HepG2 (cell line): ENCODE measurements at regions not wholly inside any gene's neighbourhood (a gene's known extent, or its start where the extent isn't known, plus 50 kb on each side); places are given as distances from the start of the nearest gene placed in this dataset.

Experiments used
- ATAC-seq: fragments of 200-7000 bp; cut with Tn5 transposase; 3 replicates; pipeline ENCODE4 v1.9.1; 2020; ENCODE audit warnings: mild to moderate bottlenecking, moderate library complexity
- BruUV-seq: library from RNA; stranded (reverse); fragments of 400-500 nt; replicated peaks from 2 replicates; lab custom pipeline; 2021; lab: Mats Ljungman, UMichigan
- CTCF ChIA-PET: fragments of 300-600 bp; formaldehyde crosslinking; extraction: SDS; loops from one replicate; lab custom pipeline; 2021; ENCODE audit warnings: low total read pairs, inconsistent platforms, low intra/inter-chr PET ratio; lab: Yijun Ruan, JAX
- POLR2A ChIA-PET: fragments of 350-600 bp; sonication (Branson Sonifier 250); formaldehyde crosslinking; loops from one replicate; lab custom pipeline; 2020; ENCODE audit warnings: antibody characterized with exemption, inconsistent platforms; lab: Yijun Ruan, JAX
- DNase-seq: peaks from one replicate; pipeline ENCODE4 v3.0.0-alpha.2; 2015; ENCODE audit warnings: low spot score
- FAIRE-seq: peaks from 3 replicates; lab custom pipeline; 2011; peaks lifted over from hg19 to GRCh38; lab: Jason Lieb, UNC
- H2AFZ ChIP-seq: one replicate; pipeline ENCODE4 v1.6.1; 2011; ENCODE audit warnings: low read length, inconsistent platforms
- H3K27ac ChIP-seq: fragments of 300-600 bp; 3 replicates; pipeline ENCODE4 v1.8.0; 2011; ENCODE audit warnings: mixed run types, mild to moderate bottlenecking, mixed read lengths, low read length, inconsistent platforms; ENCODE audit not compliant: insufficient read depth; ENCODE audit errors: extremely low read length
- H3K27me3 ChIP-seq, 2 experiments: fragments of 200-600 bp in 1 of 2; 2 replicates in 1 of 2; 3 replicates in 1 of 2; pipeline versions ENCODE4 v1.6.0 to v1.8.0; 2011; ENCODE audit warnings: low read length in 2 of 2, mild to moderate bottlenecking in 2 of 2, moderate library complexity in 2 of 2, inconsistent platforms in 1 of 2; ENCODE audit not compliant: insufficient read depth in 2 of 2, control insufficient read depth in 1 of 2
- H3K36me3 ChIP-seq, 2 experiments: fragments of 200-600 bp in 1 of 2; replicated peaks in 1 of 2; 2 replicates in 1 of 2; 3 replicates in 1 of 2; pipeline versions ENCODE4 v1.5.1 to v1.8.0; 2011; ENCODE audit warnings: low read length in 2 of 2, inconsistent platforms in 1 of 2; ENCODE audit not compliant: insufficient read depth in 2 of 2, control insufficient read depth in 1 of 2
- H3K4me1 ChIP-seq: 2 replicates; pipeline ENCODE4 v1.5.1; 2012; ENCODE audit warnings: low read length, inconsistent platforms; ENCODE audit not compliant: insufficient read depth
- H3K4me2 ChIP-seq: 2 replicates; pipeline ENCODE4 v1.6.0; 2011; ENCODE audit warnings: low read depth, low read length, inconsistent platforms
- H3K4me3 ChIP-seq, 3 experiments: fragments of 200-600 bp in 1 of 3; sonication (generic), shearing (Covaris generic) in 1 of 3; replicated peaks in 1 of 3; 2 replicates each; pipeline ENCODE4 v1.5.1; 2011 to 2016; ENCODE audit warnings: low read length in 3 of 3, inconsistent platforms in 2 of 3, low read depth in 2 of 3, mild to moderate bottlenecking in 2 of 3, control low read depth in 1 of 3, mixed read lengths in 1 of 3; ENCODE audit not compliant: insufficient read depth in 1 of 3
- H3K79me2 ChIP-seq: one replicate; pipeline ENCODE4 v1.6.1; 2011; ENCODE audit warnings: low read length, inconsistent platforms; ENCODE audit not compliant: insufficient read depth
- H3K9ac ChIP-seq: 2 replicates; pipeline ENCODE4 v1.6.0; 2011; ENCODE audit warnings: mild to moderate bottlenecking, low read depth, low read length, inconsistent platforms; ENCODE audit not compliant: insufficient read depth
- H3K9me3 ChIP-seq: 2 replicates; pipeline ENCODE4 v1.5.1; 2012; ENCODE audit warnings: mild to moderate bottlenecking, low read length
- H4K20me1 ChIP-seq: 2 replicates; pipeline ENCODE4 v1.6.0; 2011; ENCODE audit warnings: inconsistent platforms, mild to moderate bottlenecking, low read length, moderate library complexity; ENCODE audit not compliant: insufficient read depth
- CCAR2 ChIP-seq: fragments of 200-400 bp; formaldehyde crosslinking; optimal IDR thresholded peaks from 2 replicates; pipeline ENCODE3; 2018; ENCODE audit warnings: low read depth, mild to moderate bottlenecking, low read length, moderate library complexity
- CREBL2 ChIP-seq: sonication (generic); formaldehyde crosslinking; IDR thresholded peaks from 2 replicates; pipeline ENCODE4 v1.8.1; 2023; ENCODE audit warnings: missing genetic modification reagents, mild to moderate bottlenecking, borderline replicate concordance
- ETV6 ChIP-seq: sonication (generic); formaldehyde crosslinking; conservative IDR thresholded peaks from 2 replicates; pipeline ENCODE4 v1.4.0; 2020; ENCODE audit warnings: missing genetic modification reagents
- IKZF4 ChIP-seq: sonication (generic); formaldehyde crosslinking; IDR thresholded peaks from 2 replicates; pipeline ENCODE4 v1.5.1; 2020; ENCODE audit warnings: borderline replicate concordance, mild to moderate bottlenecking, low read depth, missing genetic modification reagents; ENCODE audit errors: not compliant biosample characterization
- KLF12 ChIP-seq: sonication (generic); formaldehyde crosslinking; IDR thresholded peaks from 2 replicates; pipeline ENCODE4 v1.4.0; 2020; ENCODE audit warnings: missing genetic modification reagents, borderline replicate concordance
- NFIC ChIP-seq: IDR thresholded peaks from 2 replicates; pipeline ENCODE4 v1.6.1; 2012; ENCODE audit warnings: mild to moderate bottlenecking, low read length, inconsistent platforms
- NONO ChIP-seq, 2 experiments: fragments of 450-650 bp in 1 of 2; sonication (generic) in 1 of 2; formaldehyde crosslinking in 1 of 2; IDR thresholded peaks in 1 of 2; conservative IDR thresholded peaks in 1 of 2; 2 replicates each; pipeline versions ENCODE4 v1.6.1 to v1.8.0; 2017 to 2022; ENCODE audit warnings: mild to moderate bottlenecking in 1 of 2, missing genetic modification reagents in 1 of 2, moderate library complexity in 1 of 2
- SRSF9 ChIP-seq: fragments of 200-400 bp; formaldehyde crosslinking; IDR thresholded peaks from 2 replicates; pipeline ENCODE4 v1.6.1; 2018; ENCODE audit warnings: borderline replicate concordance, mild to moderate bottlenecking, low read depth, low read length; ENCODE audit not compliant: insufficient read depth, poor library complexity, severe bottlenecking
- TCF7L2 ChIP-seq: IDR thresholded peaks from 2 replicates; pipeline ENCODE4 v1.6.1; 2011; ENCODE audit warnings: mild to moderate bottlenecking, low read depth, low read length, moderate library complexity
- THAP8 ChIP-seq: sonication (generic); formaldehyde crosslinking; IDR thresholded peaks from 2 replicates; pipeline ENCODE4 v1.5.1; 2020; ENCODE audit warnings: missing genetic modification reagents, mild to moderate bottlenecking, borderline replicate concordance
- ZBTB2 ChIP-seq: sonication (generic); formaldehyde crosslinking; IDR thresholded peaks from 2 replicates; pipeline ENCODE4 v1.8.0; 2022; ENCODE audit warnings: low read depth, missing genetic modification reagents
- ZIK1 ChIP-seq: sonication (generic); formaldehyde crosslinking; IDR thresholded peaks from 2 replicates; pipeline ENCODE4 v1.5.0; 2020; ENCODE audit warnings: mild to moderate bottlenecking, low read depth, missing genetic modification reagents, borderline replicate concordance
- ZNF18 ChIP-seq: sonication (generic); formaldehyde crosslinking; IDR thresholded peaks from 2 replicates; pipeline ENCODE4 v1.8.0; 2022; ENCODE audit warnings: mild to moderate bottlenecking, missing genetic modification reagents; ENCODE audit not compliant: insufficient replicate concordance
- ZNF512B ChIP-seq: sonication (generic); formaldehyde crosslinking; IDR thresholded peaks from 2 replicates; pipeline ENCODE4 v1.5.1; 2020; ENCODE audit warnings: missing genetic modification reagents, mild to moderate bottlenecking, borderline replicate concordance
- ZNF678 ChIP-seq: sonication (generic); formaldehyde crosslinking; IDR thresholded peaks from 2 replicates; pipeline ENCODE4 v1.4.0; 2020; ENCODE audit warnings: mild to moderate bottlenecking, missing genetic modification reagents
- ZNF891 ChIP-seq: sonication (generic); formaldehyde crosslinking; IDR thresholded peaks from 2 replicates; pipeline ENCODE4 v1.5.0; 2020; ENCODE audit warnings: mild to moderate bottlenecking, missing genetic modification reagents
- WGBS: methylation state at CpG from one replicate; pipeline ENCODE4 v1.1.6; 2017; ENCODE audit warnings: low lambda C conversion rate; 5-methylcytosine and 5-hydroxymethylcytosine counted together
- in situ Hi-C: cut with HindIII; loops from 2 replicates; pipeline ENCODE4 v1.10.0; 2017; ENCODE audit warnings: low pct_unique_long_range_greater_than_20kb; ENCODE audit not compliant: extremely low pct_ligation_motif_present
- intact Hi-C: fragments of 100-400 bp; cut with micrococcal nuclease; formaldehyde crosslinking; loops from one replicate; pipeline ENCODE4 v1.10.0; 2022; ENCODE audit not compliant: unreplicated experiment

- BruUV-seq: no TSS peak
- 19% methylated on average over 3 of the region's 3 CpGs for WGBS
Measured at GRCh38 chr4:137090951-137091350, 441.3 kb downstream of the PCDH18 start.

More at GRCh38 chr4:137090951-137091350, 441.3 kb downstream of the PCDH18 start:
- no peak for DNase-seq
- FAIRE-seq: no peak
- POLR2A ChIA-PET: no interaction called here
- H3K27ac ChIP-seq: no peak overlapping the region
- H4K20me1 ChIP-seq: no peaks in the 10 kb centered on the region
- no peaks in the 10 kb centered on the region for H3K27me3 ChIP-seq
- H3K36me3 ChIP-seq: no peaks in the 10 kb centered on the region
- CTCF ChIA-PET: no interaction called here
- in situ Hi-C loops: no loop called here
- H3K4me2 ChIP-seq: no peak overlapping the region
- TF ChIP-seq KLF12 (CRISPR knock-in tag) (no peak), SRSF9 (no peak), ZIK1 (no peak), ZBTB2 (CRISPR knock-in tag) (no peak), CCAR2 (no peak), NFIC (no peak), ZNF512B (CRISPR knock-in tag) (no peak), ETV6 (CRISPR knock-in tag) (no peak), ZNF678 (CRISPR knock-in tag) (no peak), NONO (IDR thresholded peaks at IDR 0.05) (no peak), NONO (CRISPR knock-in tag; conservative IDR thresholded peaks at IDR 0.05) (no peak), ZNF18 (CRISPR knock-in tag) (no peak), TCF7L2 (no peak), THAP8 (CRISPR knock-in tag) (no peak), IKZF4 (CRISPR knock-in tag) (no peak), CREBL2 (CRISPR knock-in tag) (no peak), ZNF891 (CRISPR knock-in tag) (no peak)
- no peak overlapping the region for H3K4me3 ChIP-seq
- intact Hi-C loops: no loop called here
- H3K79me2 ChIP-seq: no peaks in the 10 kb centered on the region
- H2AFZ ChIP-seq: no peak overlapping the region
- no peak for ATAC-seq
- H3K9ac ChIP-seq: no peak overlapping the region
- no peaks in the 10 kb centered on the region for H3K4me1 ChIP-seq
- no peaks in the 10 kb centered on the region for H3K9me3 ChIP-seq
